Stromal cell of bone marrow (primary cell): ENCODE measurements at regions not wholly inside any gene's neighbourhood (a gene's known extent, or its start where the extent isn't known, plus 50 kb on each side); places are given as distances from the start of the nearest gene placed in this dataset.
A peak's percentile ranks its signal among the peaks of the same experiment; 100 is the strongest.

Experiments used
- DNase-seq: peaks from one replicate; pipeline ENCODE4 v3.0.0-alpha.2; 2012; ENCODE audit warnings: low read depth

DNA sequence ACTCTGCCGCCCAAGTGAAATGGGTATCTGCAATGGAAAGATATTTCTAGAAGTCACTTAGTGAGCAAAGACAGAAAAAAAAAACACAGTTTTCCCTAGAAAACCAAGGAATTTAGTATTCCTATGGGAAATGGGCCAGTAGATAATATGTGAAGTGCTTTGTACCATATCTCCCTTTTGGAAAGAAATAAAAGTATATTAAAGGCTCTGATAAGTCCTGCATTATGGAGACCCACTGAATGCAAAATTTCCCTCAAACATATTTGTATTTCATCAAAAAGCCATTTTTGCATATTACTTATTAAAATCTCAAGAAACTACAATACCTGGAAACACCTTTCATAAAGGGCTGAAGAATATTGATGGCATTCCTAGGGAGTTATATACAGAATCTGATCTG, 51.6 kb upstream of the DYNLRB2 start:
- DNase-seq, result no peak

DNA sequence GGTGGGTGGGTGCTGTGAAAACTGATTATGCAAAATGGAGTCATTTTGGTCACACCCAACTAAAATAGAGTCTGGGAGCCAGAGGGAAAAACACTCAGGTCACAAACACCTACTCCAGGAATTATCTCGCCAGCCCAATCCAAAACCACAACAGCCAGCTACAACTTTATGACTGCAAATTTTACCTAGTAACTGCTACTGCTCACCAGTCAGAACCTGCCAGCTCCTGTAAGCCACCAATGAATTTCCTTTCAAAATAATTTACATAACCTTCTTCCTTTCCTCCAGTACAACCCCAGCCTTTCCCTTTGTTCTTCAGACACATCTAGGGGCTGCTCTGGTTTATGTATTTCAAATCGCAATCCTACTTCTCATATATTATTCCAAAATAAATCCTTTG, 52.6 kb upstream of the DYNLRB2 start:
- DNase-seq, result no peak

DNA sequence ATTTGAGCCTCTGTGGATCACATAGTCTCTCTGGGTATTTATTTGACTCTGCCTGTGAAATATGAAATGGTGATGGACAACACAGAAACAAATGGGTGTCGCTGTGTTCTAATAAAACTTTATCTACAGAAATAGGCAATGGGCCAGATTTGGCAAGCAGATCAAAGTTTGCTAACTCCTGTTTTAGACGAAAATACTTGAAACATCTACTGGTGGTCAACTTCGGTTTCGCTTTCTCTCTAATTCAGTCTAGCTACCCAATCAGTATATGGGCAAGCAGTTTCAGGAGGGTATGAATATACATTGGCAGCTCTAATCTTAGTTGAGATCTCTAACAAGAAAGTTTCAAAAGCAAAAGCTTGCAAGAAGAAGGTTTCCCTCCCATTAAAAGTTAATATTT, 60.1 kb upstream of the DYNLRB2 start:
- DNase-seq, result no peak

DNA sequence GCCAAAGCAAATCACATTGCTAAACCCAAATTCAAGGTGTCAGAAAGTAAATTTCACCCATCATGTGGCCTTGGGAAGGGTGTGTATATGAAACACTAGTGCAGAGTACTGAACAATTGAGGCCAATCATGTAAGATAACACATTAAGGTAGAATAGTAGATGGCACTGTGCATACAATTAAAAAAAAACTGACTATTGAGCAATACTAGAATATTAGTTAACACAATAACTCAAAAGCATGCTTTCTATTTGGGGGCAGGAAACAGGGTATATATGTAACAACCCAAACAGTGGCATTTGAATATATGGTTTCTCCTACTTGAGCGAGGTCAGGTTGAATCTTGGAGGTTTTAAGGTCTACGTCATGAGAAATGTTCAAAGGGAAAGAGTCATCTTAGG, 63.0 kb upstream of the DYNLRB2 start:
- DNase-seq, result no peak

DNA sequence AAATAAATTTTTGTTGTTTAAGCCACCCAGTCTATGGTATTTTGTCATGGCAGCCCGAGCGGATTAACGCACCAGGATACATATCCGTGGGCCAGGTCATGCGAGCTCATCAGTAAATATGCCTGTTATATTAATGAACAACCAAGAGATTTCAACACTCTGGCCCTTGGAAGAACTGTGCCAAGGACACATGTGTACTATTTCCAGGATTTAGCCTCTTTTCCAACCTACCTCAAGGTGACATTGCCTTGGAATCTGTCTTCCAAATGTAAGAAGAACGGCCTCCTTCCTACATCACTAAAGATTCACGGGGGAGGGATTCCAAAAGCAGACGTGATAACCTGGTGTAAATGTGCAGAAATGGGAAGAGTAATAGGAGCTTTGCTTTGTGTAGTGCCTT, 72.8 kb upstream of the DYNLRB2 start:
- no peak for DNase-seq

- DNase-seq, result peak; percentile 38
Observed at GRCh38 chr16:80466024-80466987, 74.5 kb upstream of the DYNLRB2 start.

- no peak for DNase-seq
Observed at GRCh38 chr16:80463751-80464495, 76.9 kb upstream of the DYNLRB2 start.

GRCh38 chr16:80463326-80463725, 77.5 kb upstream of the DYNLRB2 start:
- DNase-seq, result no peak

GRCh38 chr16:80462917-80463316, 77.9 kb upstream of the DYNLRB2 start:
- no peak for DNase-seq

GRCh38 chr16:80460988-80461387, 79.8 kb upstream of the DYNLRB2 start:
- DNase-seq, result no peak

GRCh38 chr16:80459966-80460365, 80.8 kb upstream of the DYNLRB2 start:
- DNase-seq, result peak; percentile 44

- DNase-seq, result peak; percentile 51
Observed at GRCh38 chr16:80459331-80459777, 81.4 kb upstream of the DYNLRB2 start.

DNA sequence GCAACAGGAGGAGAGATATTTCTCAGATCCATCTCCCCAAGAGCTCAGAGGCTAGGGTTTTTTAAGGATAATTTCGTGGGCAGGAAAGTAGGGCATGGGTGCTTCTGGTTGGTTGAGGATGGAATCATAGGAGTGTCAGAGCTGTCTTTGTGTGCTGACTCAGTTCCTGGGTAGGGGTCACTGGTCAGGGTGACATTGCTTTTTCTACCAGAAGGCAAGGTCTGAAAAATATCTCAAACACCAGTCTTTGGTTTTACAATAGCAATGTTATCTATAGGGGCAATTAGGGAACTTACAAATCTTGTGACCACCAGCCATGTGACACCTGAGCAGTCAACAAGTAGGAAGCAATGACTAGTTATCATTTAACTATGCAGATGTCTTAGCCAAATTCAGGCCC, 82.9 kb upstream of the DYNLRB2 start:
- DNase-seq, result no peak

DNA sequence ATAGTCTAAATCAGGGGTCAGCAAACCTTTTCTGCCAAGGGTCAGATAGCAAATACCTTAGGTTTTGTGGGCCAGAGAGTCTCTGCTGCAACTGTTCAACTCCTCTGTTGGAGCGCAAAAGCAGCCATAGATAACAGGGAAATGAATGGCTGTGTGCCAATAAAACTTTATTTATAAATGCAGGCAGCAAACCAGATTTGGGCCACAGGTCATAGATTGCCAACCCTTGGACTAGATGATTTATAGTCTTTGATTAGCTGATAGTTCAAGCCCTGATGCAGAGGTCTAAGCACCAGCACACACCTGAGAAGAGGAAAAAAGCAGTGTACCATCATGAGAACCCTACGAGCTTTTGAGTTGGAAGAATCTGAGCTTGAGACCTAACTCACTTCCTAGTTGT, 86.0 kb upstream of the DYNLRB2 start:
- DNase-seq, result no peak

GRCh38 chr16:80449392-80449791, 91.4 kb upstream of the DYNLRB2 start:
- DNase-seq, result no peak

DNA sequence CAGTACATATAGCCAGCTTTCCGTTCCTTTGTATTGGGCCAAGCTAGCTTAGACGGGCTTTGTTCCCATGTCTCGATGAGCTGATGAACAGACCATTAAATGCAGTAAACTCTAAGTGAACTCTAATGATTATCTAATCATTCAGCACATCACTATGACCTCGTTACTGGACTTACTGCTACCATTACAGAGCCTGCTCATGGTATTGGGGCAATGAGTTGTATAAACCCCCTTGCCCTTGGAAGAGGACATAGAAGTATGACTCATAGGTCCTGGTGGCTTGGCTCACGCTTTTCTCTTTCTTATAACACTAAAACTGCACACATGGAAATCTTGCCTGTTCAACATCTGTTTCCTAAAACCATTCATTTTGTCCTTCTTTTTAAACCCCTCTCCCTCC, 93.6 kb upstream of the DYNLRB2 start:
- DNase-seq, result no peak

DNA sequence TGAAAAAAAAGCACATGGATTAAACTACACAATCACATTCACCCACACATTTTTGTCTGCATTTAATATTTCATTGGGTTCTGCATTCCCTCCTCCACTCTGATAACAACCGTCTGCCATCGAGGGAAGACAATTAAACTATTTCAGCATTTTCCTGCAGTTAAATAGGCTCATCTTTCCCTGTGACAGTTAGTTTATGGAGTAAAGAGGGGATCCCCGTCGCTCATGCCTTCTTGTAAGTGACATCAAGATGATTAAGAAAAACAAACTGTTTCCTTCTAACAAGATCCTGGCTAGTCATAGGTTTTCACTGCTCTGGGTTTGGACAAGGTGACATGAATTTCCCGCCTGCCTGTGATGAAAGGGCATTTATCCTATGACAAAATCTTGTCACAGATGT, 98.0 kb upstream of the DYNLRB2 start:
- no peak for DNase-seq

DNA sequence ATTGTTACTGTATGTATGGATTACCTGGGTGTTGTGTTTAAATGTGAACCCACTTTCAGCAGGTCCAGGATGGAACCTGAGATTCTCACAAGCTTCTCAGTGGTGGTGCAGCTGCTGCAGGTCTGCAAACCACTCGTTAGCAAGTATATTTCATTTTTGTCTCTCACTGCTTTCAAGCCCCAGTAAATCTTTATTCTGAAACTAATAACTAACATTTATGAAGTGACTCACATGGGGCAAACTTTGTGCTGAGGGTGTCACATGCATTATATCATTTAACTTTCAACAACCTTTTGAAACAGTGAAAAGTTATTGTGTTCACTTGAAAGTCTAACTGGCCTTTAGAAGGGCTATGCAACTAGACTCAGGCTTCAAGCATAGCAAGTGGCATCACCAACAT, 98.9 kb upstream of the DYNLRB2 start:
- DNase-seq, result no peak

GRCh38 chr16:80440667-80441066, 100.1 kb upstream of the DYNLRB2 start:
- no peak for DNase-seq

DNA sequence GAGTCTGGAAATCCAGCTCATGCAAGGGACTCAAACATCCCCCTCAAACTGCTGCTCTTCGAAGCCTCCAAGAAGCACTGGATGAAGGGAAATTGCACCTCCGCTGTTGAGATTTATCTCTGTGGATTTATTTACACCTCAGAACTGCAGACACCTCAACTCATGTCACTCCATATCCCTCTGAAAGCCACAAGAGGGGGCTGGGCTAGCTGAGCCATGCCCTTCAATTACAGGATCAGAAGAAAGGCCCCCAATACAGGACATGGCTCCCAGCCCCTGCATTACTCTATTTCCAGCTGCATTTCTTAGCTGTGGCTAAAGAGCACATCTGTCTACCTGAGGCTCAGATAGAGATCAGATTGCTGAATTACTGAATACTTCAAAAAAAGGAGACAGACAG, 103.1 kb upstream of the DYNLRB2 start:
- no peak for DNase-seq

DNA sequence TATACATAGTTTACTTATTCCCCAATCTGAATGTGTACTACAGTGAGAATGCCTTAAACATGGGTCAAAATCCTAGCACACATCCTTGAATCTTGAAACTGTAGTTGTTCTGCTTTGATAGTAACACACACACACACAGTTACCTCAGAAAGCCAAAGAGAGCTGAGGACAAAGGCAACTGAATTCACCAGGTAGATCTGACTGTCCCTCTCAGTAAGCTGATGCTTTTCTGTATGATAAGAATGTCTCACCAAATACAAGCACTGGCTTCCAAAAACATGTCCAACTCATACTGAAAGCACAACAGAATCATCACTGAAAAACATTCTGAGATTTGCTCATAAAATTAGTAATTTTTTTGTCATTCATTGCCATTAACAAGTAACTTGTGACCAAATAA, 104.3 kb upstream of the DYNLRB2 start:
- no peak for DNase-seq

DNA sequence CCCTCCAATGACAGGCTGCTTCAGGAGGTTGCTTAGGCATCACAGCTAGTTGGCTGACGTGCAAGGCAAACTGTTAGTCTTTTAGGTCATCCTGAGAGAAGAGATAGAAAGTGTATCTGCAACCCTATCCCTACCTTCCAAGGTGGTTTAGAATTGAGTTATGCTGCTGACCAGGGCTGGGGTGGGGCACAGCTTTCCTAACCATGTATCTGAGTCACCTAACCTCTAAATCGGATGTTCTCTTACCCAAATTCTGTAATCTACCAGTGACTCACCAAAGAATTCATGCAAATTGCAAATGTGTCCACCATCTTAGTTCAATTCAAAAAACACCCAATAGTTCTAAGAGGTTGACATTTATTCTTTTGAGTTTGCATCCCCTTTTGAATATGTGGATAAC, 107.2 kb upstream of the DYNLRB2 start:
- peak; percentile 6 for DNase-seq

- DNase-seq, result no peak
Observed at GRCh38 chr16:80427795-80428194, 113.0 kb upstream of the DYNLRB2 start.
